ENCODE measurements at regions not wholly inside any gene's neighbourhood (a gene's known extent, or its start where the extent isn't known, plus 50 kb on each side); places are given as distances from the start of the nearest gene placed in this dataset.

DNA sequence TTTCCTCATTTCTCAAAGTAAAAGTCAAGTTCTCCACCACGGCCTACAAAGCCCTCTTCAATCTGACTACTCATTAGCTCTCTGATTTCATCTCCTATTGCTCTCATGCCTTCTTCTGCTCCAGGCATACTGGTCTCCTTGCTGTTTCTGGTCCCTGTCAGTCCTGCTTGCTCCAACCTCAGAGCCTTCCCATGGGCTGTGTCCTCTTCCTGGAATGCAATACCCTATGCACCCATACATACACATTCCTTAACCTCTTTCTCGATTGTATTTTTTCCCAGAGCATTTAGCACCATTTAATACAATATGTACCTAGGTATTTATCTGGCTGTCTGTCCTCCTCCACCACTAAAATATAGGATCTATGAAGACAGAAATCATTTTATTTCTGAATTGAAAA lies 385.2 kb downstream of the GASK1B start:
- TF ChIP-seq, protein P1, sequence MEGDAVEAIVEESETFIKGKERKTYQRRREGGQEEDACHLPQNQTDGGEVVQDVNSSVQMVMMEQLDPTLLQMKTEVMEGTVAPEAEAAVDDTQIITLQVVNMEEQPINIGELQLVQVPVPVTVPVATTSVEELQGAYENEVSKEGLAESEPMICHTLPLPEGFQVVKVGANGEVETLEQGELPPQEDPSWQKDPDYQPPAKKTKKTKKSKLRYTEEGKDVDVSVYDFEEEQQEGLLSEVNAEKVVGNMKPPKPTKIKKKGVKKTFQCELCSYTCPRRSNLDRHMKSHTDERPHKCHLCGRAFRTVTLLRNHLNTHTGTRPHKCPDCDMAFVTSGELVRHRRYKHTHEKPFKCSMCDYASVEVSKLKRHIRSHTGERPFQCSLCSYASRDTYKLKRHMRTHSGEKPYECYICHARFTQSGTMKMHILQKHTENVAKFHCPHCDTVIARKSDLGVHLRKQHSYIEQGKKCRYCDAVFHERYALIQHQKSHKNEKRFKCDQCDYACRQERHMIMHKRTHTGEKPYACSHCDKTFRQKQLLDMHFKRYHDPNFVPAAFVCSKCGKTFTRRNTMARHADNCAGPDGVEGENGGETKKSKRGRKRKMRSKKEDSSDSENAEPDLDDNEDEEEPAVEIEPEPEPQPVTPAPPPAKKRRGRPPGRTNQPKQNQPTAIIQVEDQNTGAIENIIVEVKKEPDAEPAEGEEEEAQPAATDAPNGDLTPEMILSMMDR (IDR thresholded peaks at IDR 0.05; ENCODE audit: control insufficient read depth, insufficient read depth, low read depth, low read length, missing control alignments): no peak
- H3K4me3 ChIP-seq (ENCODE audit: control insufficient read depth, low read depth, low read length): no peak overlapping the region
- no peak for DNase-seq (ENCODE audit: low read depth)

DNA sequence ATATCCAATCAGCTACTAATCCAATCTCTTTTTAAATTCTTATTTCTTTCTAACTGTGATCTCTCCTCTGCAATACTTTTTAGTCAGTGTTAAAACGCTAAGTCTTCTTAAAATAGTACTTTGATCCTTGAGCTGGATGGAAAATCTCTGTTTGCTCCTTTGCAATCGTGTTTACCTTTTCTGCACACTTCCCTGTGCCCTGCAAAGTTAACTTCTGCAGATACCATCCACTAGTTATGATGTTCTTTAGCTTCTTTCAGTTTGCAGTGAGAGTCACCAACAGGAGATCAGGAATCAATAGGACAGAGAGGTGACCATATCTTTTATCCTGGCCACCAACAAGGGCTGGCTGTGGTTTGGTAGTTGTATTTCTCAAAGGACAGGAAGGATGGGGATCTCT lies 391.5 kb downstream of the GASK1B start:
- H3K4me3 ChIP-seq (ENCODE audit: control insufficient read depth, low read depth, low read length): no peak overlapping the region
- TF ChIP-seq, protein P1 (IDR thresholded peaks at IDR 0.05; ENCODE audit: control insufficient read depth, insufficient read depth, low read depth, low read length, missing control alignments): no peak
- DNase-seq (ENCODE audit: low read depth): no peak

DNA sequence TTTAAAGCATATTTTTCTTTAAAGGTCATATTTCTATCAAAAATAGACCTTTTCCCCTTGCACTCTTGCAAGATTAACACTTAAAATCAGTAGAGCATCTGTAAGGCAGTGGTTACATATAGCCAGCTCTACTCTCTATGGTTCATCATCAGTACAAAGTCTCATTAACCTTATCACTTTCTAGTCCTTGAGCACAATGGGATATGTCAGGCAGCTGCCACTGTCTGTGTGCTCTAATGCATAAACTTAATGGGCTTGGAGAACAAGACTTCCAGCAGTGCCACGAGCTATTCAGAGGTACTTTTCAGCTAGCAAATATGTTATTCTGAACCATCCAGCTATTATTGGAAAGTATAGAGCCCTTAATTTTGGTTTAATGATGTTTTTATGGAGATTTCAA lies 393.7 kb downstream of the GASK1B start:
- TF ChIP-seq, protein P1 (IDR thresholded peaks at IDR 0.05; ENCODE audit: control insufficient read depth, insufficient read depth, low read depth, low read length, missing control alignments): no peak
- DNase-seq (ENCODE audit: low read depth): no peak
- no peak overlapping the region for H3K4me3 ChIP-seq (ENCODE audit: control insufficient read depth, low read depth, low read length)

DNA sequence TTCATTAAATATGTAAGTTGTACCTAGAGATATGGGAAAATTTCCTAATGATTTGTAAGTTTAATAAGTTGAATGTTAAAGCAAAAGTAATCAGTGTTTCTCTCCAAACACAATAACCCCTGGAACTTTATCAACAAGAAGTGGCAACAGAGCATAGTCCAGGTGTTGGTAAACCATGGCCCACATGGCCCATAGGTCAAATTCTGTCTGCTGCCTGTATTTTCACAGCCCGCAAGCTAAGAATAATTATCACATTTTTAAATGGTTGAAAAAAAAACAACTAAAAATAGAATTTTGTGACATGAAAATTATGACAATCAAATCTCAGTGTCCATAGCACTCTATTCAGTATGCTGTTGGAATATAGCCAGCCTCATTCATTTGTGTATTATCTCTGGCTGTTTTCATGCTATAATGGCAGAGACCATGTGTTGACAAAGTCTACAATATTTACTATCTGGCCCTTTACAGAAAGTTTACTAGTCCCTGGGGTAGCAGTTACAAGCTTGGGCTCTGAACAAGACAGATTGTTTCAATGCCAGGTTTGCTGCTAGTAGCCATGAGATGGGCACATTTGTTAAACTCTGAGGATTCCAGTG lies 395.8 kb downstream of the GASK1B start:
- no peak for DNase-seq (ENCODE audit: low read depth)
- no peak overlapping the region for H3K4me3 ChIP-seq (ENCODE audit: control insufficient read depth, low read depth, low read length)
- TF ChIP-seq, protein P1 (IDR thresholded peaks at IDR 0.05; ENCODE audit: control insufficient read depth, insufficient read depth, low read depth, low read length, missing control alignments): no peak

DNA sequence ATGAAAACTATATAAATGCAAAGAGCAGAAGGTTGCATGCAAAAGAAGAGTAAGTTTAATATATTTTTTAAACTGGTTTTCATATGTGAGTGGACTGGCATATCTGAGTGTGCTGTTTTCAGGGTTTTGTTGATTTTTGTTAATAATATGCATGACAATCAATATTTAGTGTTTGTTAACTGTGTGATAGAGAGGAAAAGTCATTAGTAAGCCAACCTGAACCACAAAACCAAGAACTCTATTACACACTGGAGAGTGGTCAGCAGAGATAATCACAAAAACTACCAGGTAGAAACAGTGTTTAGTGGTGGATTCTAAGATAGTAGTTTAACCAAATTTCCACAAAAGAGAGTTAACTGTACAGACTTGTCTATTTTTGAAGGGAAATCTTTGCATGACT lies 396.9 kb downstream of the GASK1B start:
- no peak overlapping the region for H3K4me3 ChIP-seq (ENCODE audit: control insufficient read depth, low read depth, low read length)
- TF ChIP-seq, protein P1 (IDR thresholded peaks at IDR 0.05; ENCODE audit: control insufficient read depth, insufficient read depth, low read depth, low read length, missing control alignments): no peak
- no peak for DNase-seq (ENCODE audit: low read depth)

DNA sequence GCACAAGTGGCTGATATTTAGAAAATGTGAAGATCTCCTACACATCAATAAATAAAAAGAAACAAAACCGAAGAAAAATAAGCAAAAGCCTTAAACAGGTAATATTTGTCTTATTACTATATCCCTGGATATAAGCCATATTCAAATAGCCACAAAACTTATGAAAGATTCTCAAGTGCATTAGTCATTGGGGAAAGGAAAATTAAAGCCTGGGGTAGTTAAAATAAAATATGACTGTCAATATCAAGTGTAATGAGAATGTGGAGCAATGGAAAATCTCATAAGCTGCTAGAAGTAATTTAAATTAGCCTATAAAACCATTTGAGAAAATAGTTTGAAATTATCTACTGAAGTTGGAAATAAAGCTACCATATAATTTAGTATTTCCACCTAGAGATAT lies 399.9 kb downstream of the GASK1B start:
- TF ChIP-seq, protein P1 (IDR thresholded peaks at IDR 0.05; ENCODE audit: control insufficient read depth, insufficient read depth, low read depth, low read length, missing control alignments): no peak
- no peak for DNase-seq (ENCODE audit: low read depth)
- H3K4me3 ChIP-seq (ENCODE audit: control insufficient read depth, low read depth, low read length): no peak overlapping the region

DNA sequence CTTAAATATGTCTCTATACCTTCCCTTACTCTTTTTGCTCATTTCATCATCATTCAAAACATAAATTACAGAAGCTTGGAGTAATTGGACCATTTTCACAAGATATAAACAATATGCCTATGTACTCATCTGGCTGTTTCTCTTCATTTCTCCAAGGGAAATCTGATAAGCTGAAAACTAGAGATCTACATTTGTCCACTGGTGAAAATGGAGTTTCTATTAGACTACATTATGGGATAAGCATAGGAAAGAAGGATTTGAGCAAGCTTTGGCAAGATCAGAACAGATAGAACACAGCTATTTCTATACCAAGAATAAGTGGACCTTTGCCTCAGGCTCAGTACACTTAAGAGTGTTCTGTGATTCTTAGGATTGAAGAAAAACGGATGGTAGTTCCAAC lies 404.4 kb downstream of the GASK1B start:
- no peak overlapping the region for H3K4me3 ChIP-seq (ENCODE audit: control insufficient read depth, low read depth, low read length)
- no peak for DNase-seq (ENCODE audit: low read depth)
- TF ChIP-seq, protein P1 (IDR thresholded peaks at IDR 0.05; ENCODE audit: control insufficient read depth, insufficient read depth, low read depth, low read length, missing control alignments): no peak
